Stromal cell of bone marrow (primary cell): ENCODE measurements at regions not wholly inside any gene's neighbourhood (a gene's known extent, or its start where the extent isn't known, plus 50 kb on each side); places are given as distances from the start of the nearest gene placed in this dataset.

Experiments used
- DNase-seq: peaks from one replicate; pipeline ENCODE4 v3.0.0-alpha.2; 2012; ENCODE audit warnings: low read depth

DNA sequence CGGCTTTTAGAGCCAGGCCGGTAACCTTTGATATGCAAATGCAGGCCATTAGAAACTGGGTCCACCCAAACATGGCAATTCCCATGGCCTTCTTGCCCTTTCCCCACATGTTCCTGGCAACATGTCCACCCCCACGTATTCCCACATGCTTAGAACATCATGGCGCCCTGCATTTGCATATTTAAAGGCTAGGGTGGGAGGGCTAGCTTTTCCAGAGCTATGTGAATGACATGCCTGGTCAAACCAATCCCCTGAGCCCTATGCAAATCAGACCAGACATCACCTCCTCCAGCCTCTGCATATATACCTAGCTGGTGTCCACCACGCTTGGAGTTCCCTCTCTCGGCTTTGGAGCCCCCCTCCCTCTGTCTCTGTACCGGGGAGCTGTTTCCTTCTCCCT is 481.9 kb downstream of the CDH2 start:
- no peak for DNase-seq

GRCh38 chr18:27688581-27688980 is 488.3 kb downstream of the CDH2 start:
- no peak for DNase-seq

DNA sequence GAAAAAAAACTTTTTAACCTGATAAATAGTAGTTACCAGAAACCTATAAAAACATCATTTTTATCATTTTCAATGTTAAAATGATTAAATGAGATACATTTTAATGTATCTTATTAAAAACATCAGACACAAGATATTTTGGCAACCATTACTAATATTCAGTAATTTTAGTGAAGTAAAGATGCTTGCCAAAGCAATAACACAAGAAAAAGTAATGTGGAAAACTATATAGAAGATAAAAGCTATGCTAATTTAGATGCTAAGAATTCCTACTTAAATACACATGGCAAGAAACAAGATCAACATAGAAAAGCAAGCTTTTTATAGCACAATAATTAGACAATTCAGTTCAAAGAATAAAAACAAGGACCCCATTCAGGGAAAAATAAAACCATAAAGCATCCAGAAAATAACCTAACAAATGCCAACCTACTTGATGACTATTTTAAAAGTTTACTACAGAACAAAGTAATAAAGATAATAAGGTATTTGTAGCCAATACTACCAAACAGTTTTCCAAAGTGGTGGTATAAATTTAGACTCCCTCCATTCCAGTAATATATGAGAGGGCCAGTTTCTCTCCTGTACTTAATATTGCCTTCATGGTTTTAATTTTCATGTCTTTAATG is 489.5 kb downstream of the CDH2 start:
- no peak for DNase-seq

GRCh38 chr18:27685807-27686412 is 491.0 kb downstream of the CDH2 start:
- peak; percentile 19 for DNase-seq

GRCh38 chr18:27685091-27685490 is 491.8 kb downstream of the CDH2 start:
- DNase-seq = no peak

GRCh38 chr18:27674411-27674810 is 489.3 kb upstream of the CHST9 start:
- no peak for DNase-seq

DNA sequence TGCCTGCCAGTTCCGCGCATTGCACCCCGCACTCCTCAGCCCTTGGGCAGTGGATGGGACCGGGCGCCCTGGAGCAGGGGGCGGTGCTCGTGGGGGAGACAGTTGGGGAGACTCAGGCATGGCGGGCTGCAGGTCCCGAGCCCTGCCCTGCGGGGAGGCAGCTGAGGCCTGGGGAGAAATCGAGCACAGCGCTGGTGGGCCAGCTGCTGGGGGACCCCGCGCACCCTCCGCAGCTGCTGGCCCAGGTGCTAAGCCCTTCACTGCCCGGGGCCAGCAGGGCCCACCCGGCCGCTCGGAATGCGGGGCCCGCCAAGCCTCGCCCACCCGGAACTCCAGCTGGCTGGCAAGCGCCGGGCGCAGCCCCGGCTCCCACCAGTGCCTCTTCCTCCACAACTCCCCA is 488.8 kb upstream of the CHST9 start:
- DNase-seq = no peak

- DNase-seq = peak; percentile 34
These were observed 483.1 kb upstream of the CHST9 start for GRCh38 chr18:27668158-27668557.

DNA sequence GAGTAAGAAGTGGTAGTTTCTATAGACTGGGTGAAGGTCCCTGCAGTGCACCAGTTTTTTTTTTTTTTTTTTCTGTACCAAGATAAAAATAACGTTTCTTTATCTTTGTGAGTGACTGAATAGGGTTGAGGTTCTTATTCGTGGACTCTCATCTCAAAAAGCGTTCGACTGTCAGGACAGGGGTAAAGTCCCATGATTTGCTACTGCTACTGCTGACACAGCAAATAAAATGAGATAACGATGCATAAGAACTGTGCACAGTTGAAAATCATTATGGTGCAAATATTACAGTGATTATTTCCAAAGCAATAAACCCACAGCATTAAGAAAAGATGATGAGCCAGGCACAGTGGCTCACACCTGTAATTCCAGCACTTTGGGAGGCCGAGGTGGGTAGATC is 482.0 kb upstream of the CHST9 start:
- no peak for DNase-seq

GRCh38 chr18:27666016-27666415 is 480.9 kb upstream of the CHST9 start:
- DNase-seq = no peak

- DNase-seq = no peak
These were observed 480.2 kb upstream of the CHST9 start for GRCh38 chr18:27665264-27665799.

DNA sequence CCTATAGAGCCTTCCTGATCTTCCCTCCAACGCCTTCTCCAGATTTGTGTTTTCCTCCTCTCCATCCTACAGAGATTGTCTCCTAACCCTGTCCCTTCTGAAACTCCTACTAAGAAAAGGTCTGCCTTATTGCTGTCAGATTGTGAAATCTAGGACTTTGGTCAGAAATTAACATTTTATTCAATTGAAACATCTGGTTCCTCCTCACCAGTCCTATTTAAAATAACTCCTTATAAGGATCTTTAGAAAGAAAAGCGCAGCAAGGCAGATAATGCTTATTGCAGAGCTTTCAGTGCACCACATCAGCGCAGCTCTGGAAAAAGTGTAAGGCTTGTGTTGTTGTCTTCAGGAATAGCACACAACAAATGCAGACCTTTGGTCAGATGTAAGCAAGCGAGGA is 477.8 kb upstream of the CHST9 start:
- no peak for DNase-seq

DNA sequence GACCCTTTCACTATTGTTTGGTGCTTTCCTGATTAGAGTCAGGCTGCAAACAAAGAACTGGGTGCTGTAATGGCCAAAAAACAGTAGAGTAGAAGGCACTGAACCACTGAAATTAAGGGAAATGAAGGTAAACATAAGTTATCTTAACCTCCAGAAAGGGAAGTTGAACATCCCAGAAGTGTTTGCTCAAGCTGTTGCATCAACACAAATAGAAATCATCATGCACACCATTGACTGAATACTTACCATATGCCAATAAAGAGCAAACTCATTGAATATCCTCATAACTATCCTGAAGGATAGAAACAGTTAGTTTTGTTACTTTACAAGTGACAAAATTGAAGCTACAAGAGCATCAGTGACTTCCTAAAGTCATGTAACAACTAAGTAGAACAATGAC is 477.4 kb upstream of the CHST9 start:
- DNase-seq = no peak

GRCh38 chr18:27661320-27662018 is 476.4 kb upstream of the CHST9 start:
- no peak for DNase-seq

DNA sequence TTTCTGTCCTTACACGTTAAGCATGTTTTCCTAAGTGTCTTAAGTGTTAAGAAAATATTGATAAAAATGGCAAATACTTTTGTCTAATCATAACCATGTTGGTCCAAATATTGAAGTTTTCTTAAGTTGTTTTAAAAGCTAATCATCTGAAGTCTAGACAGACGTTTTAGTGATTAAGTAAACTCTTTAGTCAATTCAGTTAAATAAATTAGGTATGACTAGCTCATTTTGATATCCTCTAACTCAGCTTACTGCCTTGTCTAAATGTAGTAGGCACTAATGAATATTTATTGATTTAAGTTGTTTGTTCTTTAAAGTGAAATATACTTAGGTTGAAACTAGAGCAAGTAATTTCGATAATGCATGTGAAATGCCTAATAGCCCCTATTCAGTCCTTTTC is 471.8 kb upstream of the CHST9 start:
- no peak for DNase-seq

DNA sequence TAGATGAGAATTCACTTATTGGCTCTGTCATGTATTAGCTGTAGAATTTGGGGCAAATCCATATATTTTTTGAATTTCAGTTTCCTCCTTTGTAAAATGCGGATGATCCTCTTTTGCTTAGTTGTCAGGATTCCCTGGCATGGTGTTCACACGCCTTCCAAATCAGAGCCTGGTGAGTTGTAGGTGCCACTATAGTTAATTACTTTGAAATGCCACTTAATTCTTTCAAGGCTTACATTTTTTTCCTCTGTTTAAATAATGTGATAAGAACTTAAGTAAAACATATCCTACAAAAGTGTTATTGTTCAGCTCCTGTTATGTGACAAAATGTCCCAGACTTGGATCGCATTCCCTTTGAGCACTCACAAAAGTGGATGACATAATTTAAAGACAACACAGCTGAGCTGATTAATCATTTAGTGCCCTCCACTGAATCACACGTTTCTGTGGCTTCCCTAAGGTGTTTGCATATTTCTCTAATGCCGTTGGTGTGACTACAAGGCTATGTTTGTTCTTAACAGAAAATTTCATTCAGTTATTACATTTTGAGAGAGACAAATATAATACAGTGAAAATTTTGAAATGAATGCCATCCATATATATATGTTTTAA is 471.2 kb upstream of the CHST9 start:
- no peak for DNase-seq

- no peak for DNase-seq
These were observed 468.1 kb upstream of the CHST9 start for GRCh38 chr18:27653247-27653646.

- no peak for DNase-seq
These were observed 467.5 kb upstream of the CHST9 start for GRCh38 chr18:27652480-27653121.

DNA sequence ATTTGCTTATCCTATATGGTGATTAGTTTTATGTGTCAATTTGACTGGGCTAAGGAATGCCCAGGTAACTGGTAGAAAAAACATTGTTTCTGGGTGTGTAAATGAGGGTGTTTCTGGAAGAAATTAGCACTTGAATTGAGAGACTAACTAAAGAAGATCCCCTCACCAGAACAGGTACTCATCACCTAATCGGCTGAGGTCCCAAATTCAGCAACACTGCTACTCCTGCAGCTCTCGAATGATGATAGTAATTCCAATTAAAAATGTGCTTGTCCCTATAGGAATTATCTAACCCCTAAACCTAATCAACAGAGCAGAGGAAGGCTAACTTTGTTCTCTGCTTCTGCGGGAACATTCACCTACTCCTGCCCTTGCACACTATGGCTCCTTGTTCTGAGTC is 464.5 kb upstream of the CHST9 start:
- no peak for DNase-seq

GRCh38 chr18:27645929-27646328 is 460.8 kb upstream of the CHST9 start:
- no peak for DNase-seq

DNA sequence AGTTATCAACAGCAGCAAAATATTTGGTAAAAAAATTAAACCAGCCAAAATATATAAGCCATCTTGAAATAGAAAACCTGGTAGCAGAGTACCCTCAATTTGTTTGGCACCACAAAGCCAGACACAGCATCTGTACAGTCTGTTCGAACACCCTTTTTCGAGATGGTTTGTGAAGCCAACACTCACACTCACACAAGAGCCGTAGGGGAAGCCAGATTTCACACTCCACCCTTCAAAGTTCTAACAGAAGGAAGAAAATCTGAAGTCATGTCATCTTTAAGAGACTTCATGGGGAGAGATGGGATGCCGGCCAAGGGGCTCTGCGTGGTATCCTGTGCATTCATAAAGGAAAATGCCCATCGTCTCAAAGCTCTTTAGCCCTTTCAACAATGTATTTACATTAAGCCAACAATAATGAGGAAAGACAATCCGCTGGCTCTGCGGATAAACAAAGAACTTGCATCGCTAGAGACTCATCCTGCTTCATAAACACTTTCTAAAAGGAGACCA is 451.5 kb upstream of the CHST9 start:
- no peak for DNase-seq

- DNase-seq = no peak
These were observed 447.6 kb upstream of the CHST9 start for GRCh38 chr18:27632706-27633105.
